SU-DHL-6 (cell line): ENCODE measurements at regions not wholly inside any gene's neighbourhood (a gene's known extent, or its start where the extent isn't known, plus 50 kb on each side); places are given as distances from the start of the nearest gene placed in this dataset.

Experiments used
- H2AFZ ChIP-seq: fragments of 200-600 bp; sonication (generic); 2 replicates; pipeline ENCODE4 v1.6.1; 2014; ENCODE audit warnings: low read depth, mild to moderate bottlenecking, moderate library complexity, mixed read lengths, antibody characterized with exemption, low read length; ENCODE audit not compliant: severe bottlenecking
- H3F3A ChIP-seq: fragments of 200-600 bp; shearing (Covaris generic); 2 replicates; pipeline ENCODE4 v1.6.0; 2016; ENCODE audit warnings: antibody characterized with exemption, mild to moderate bottlenecking; ENCODE audit not compliant: insufficient read depth
- H3K27ac ChIP-seq: fragments of 200-600 bp; sonication (generic); 2 replicates; pipeline ENCODE4 v1.5.1; 2016; ENCODE audit warnings: low read depth, mild to moderate bottlenecking, low read length, moderate library complexity, mixed read lengths
- H3K27me3 ChIP-seq: fragments of 200-600 bp; sonication (generic), shearing (Covaris generic); 2 replicates; pipeline ENCODE4 v1.6.0; 2014; ENCODE audit warnings: mild to moderate bottlenecking, low read length
- H3K36me3 ChIP-seq: fragments of 200-600 bp; sonication (generic); 2 replicates; pipeline ENCODE4 v1.6.1; 2014; ENCODE audit warnings: mild to moderate bottlenecking, low read length, mixed read lengths
- H3K4me2 ChIP-seq: fragments of 300-600, 200-600 bp; shearing (Covaris generic), sonication (generic); 2 replicates; pipeline ENCODE4 v1.6.0; 2014; ENCODE audit warnings: low read length, low read depth, mild to moderate bottlenecking; ENCODE audit not compliant: poor library complexity, severe bottlenecking
- H3K4me3 ChIP-seq: fragments of 200-600 bp; sonication (generic); 2 replicates; pipeline ENCODE4 v1.5.1; 2014; ENCODE audit warnings: antibody characterized with exemption, low read length, mild to moderate bottlenecking, mixed read lengths; ENCODE audit not compliant: insufficient read depth, poor library complexity, severe bottlenecking
- H3K79me2 ChIP-seq: fragments of 200-600 bp; sonication (generic); 2 replicates; pipeline ENCODE4 v1.6.1; 2014; ENCODE audit warnings: mild to moderate bottlenecking, low read length, moderate library complexity; ENCODE audit not compliant: insufficient read depth
- H3K9ac ChIP-seq: fragments of 200-600 bp; sonication (generic); 2 replicates; pipeline ENCODE4 v1.7.0; 2014; ENCODE audit warnings: mild to moderate bottlenecking, low read length
- H3K9me2 ChIP-seq: fragments of 200-600 bp; sonication (generic); replicated peaks from 2 replicates; pipeline ENCODE4 v1.6.1; 2014; ENCODE audit warnings: low read length; ENCODE audit not compliant: insufficient read depth
- H3K9me3 ChIP-seq: fragments of 200-600 bp; sonication (generic); 2 replicates; pipeline ENCODE4 v1.6.1; 2014; ENCODE audit warnings: low read length, mixed read lengths; ENCODE audit not compliant: insufficient read depth
- H4K20me1 ChIP-seq: fragments of 200-600 bp; sonication (generic); 2 replicates; pipeline ENCODE4 v1.6.1; 2014; ENCODE audit warnings: low read depth, mild to moderate bottlenecking, antibody characterized with exemption, low read length, moderate library complexity, mixed read lengths
- CTCF ChIP-seq: fragments of 200-600 bp; sonication (generic); IDR thresholded peaks from one replicate; pipeline ENCODE4 v1.5.1; 2017; ENCODE audit warnings: antibody characterized with exemption, mild to moderate bottlenecking, low read length, moderate library complexity; ENCODE audit not compliant: insufficient read depth, poor library complexity, severe bottlenecking
- EZH2phosphoT487 ChIP-seq: fragments of 200-600 bp; sonication (generic), shearing (Covaris generic); conservative IDR thresholded peaks from 2 replicates; pipeline ENCODE4 v1.6.1; 2018; ENCODE audit warnings: mild to moderate bottlenecking, antibody characterized with exemption, low read length, moderate library complexity, mixed read lengths

GRCh38 chr6:92496527-92496926 lies 922.8 kb downstream of the EPHA7 start:
- no peaks in the 10 kb centered on the region for H3K27me3 ChIP-seq
- H4K20me1 ChIP-seq = no peaks in the 10 kb centered on the region
- H3K27ac ChIP-seq = no peak overlapping the region
- H2AFZ ChIP-seq = no peak overlapping the region
- H3F3A ChIP-seq = no peaks in the 10 kb centered on the region
- no peak overlapping the region for H3K9ac ChIP-seq
- H3K9me3 ChIP-seq = no peaks in the 10 kb centered on the region
- H3K4me2 ChIP-seq = no peak overlapping the region
- H3K4me3 ChIP-seq = no peak overlapping the region
- H3K36me3 ChIP-seq = no peaks in the 10 kb centered on the region
- no peaks in the 10 kb centered on the region for H3K79me2 ChIP-seq
- H3K9me2 ChIP-seq = no peaks in the 10 kb centered on the region
- no peak for TF ChIP-seq CTCF
- no peak for TF ChIP-seq EZH2phosphoT487

- TF ChIP-seq EZH2phosphoT487 (no peak), CTCF (no peak)
- H3K4me2 ChIP-seq = no peak overlapping the region
- no peak overlapping the region for H3K4me3 ChIP-seq
- H3K79me2 ChIP-seq = no peaks in the 10 kb centered on the region
- no peaks in the 10 kb centered on the region for H3K9me3 ChIP-seq
- H2AFZ ChIP-seq = no peak overlapping the region
- H3K9ac ChIP-seq = no peak overlapping the region
- H3K27me3 ChIP-seq = no peaks in the 10 kb centered on the region
- no peaks in the 10 kb centered on the region for H3K36me3 ChIP-seq
- no peaks in the 10 kb centered on the region for H3K9me2 ChIP-seq
- H3K27ac ChIP-seq = no peak overlapping the region
- no peaks in the 10 kb centered on the region for H3F3A ChIP-seq
- H4K20me1 ChIP-seq = no peaks in the 10 kb centered on the region
Observed at GRCh38 chr6:92495242-92495641, 924.1 kb downstream of the EPHA7 start.

- no peak overlapping the region for H3K4me3 ChIP-seq
- no peaks in the 10 kb centered on the region for H3K79me2 ChIP-seq
- TF ChIP-seq EZH2phosphoT487 (no peak), CTCF (no peak)
- no peaks in the 10 kb centered on the region for H3K27me3 ChIP-seq
- no peaks in the 10 kb centered on the region for H3K9me3 ChIP-seq
- H3F3A ChIP-seq = no peaks in the 10 kb centered on the region
- no peak overlapping the region for H2AFZ ChIP-seq
- no peak overlapping the region for H3K4me2 ChIP-seq
- H3K36me3 ChIP-seq = no peaks in the 10 kb centered on the region
- no peak overlapping the region for H3K9ac ChIP-seq
- H3K9me2 ChIP-seq = no peaks in the 10 kb centered on the region
- no peaks in the 10 kb centered on the region for H4K20me1 ChIP-seq
- no peak overlapping the region for H3K27ac ChIP-seq
Observed at GRCh38 chr6:92485487-92485886, 933.9 kb downstream of the EPHA7 start.
